GM12878 (cell line): ENCODE measurements at regions not wholly inside any gene's neighbourhood (a gene's known extent, or its start where the extent isn't known, plus 50 kb on each side); places are given as distances from the start of the nearest gene placed in this dataset.

Source experiments
- CEBPZ ChIP-seq: fragments of 150-350 bp; IDR thresholded peaks from 2 replicates; pipeline ENCODE4 v1.6.1; 2016; ENCODE audit warnings: low read depth, low read length
- EGR1 ChIP-seq, 2 experiments: IDR thresholded peaks; 1 replicate in 1 of 2; 2 replicates in 1 of 2; pipeline ENCODE4 v1.6.1; 2011 to 2012; ENCODE audit warnings: low read depth in 2 of 2, low read length in 2 of 2, borderline replicate concordance in 1 of 2, mild to moderate bottlenecking in 1 of 2, moderate library complexity in 1 of 2
- EP300 ChIP-seq, 2 experiments: fragments of 150-350 bp in 1 of 2; IDR thresholded peaks; 2 replicates each; pipeline ENCODE4 v1.6.1; 2011 to 2012; ENCODE audit warnings: low read depth in 2 of 2, low read length in 2 of 2, borderline replicate concordance in 1 of 2, improper control_type of control experiment in 1 of 2, inconsistent platforms in 1 of 2; ENCODE audit not compliant: control insufficient read depth in 1 of 2
- FOS ChIP-seq: IDR thresholded peaks from 3 replicates; pipeline ENCODE4 v1.6.1; 2011; ENCODE audit warnings: borderline replicate concordance; ENCODE audit not compliant: insufficient read length; ENCODE audit errors: extremely low read depth
- MXI1 ChIP-seq: fragments of 150-350 bp; IDR thresholded peaks from 2 replicates; pipeline ENCODE4 v1.6.1; 2011; ENCODE audit warnings: low read depth, mild to moderate bottlenecking, inconsistent platforms, low read length, improper control_type of control experiment
- POLR2A ChIP-seq: IDR thresholded peaks from 2 replicates; pipeline ENCODE4 v1.6.1; 2011; ENCODE audit warnings: low read depth, mild to moderate bottlenecking, low read length
- POLR2AphosphoS5 ChIP-seq: IDR thresholded peaks from 2 replicates; pipeline ENCODE4 v1.6.1; 2011; ENCODE audit warnings: mild to moderate bottlenecking, low read length, inconsistent platforms
- TF ChIP-seq, protein P1 (sequence below): fragments of 450-650 bp; IDR thresholded peaks from 2 replicates; pipeline ENCODE4 v1.6.1; 2016; ENCODE audit warnings: mild to moderate bottlenecking
- TF ChIP-seq, protein P2 (sequence below): IDR thresholded peaks from 2 replicates; pipeline ENCODE4 v1.6.1; 2012; ENCODE audit warnings: low read depth, low read length, improper control_type of control experiment
- TF ChIP-seq, protein P3 (sequence below), 3 experiments: IDR thresholded peaks in 2 of 3; conservative IDR thresholded peaks in 1 of 3; 2 replicates each; pipeline ENCODE4 v1.5.1; 2011; ENCODE audit warnings: low read depth in 3 of 3, low read length in 3 of 3, mild to moderate bottlenecking in 3 of 3, control low read depth in 2 of 3, moderate library complexity in 2 of 3, inconsistent platforms in 1 of 3, mixed read lengths in 1 of 3; ENCODE audit not compliant: control insufficient read depth in 2 of 3, insufficient read depth in 1 of 3; ENCODE audit errors: extremely low read depth in 1 of 3

GRCh38 chr7:17589671-17590070 is 291.2 kb downstream of the AHR start:
- TF ChIP-seq EP300 (IDR thresholded peaks at IDR 0.05; ENCODE audit: borderline replicate concordance in 1 of 2, control insufficient read depth in 1 of 2, low read depth in 2 of 2, low read length in 2 of 2) (no peak), EGR1 (IDR thresholded peaks at IDR 0.05; ENCODE audit: borderline replicate concordance in 1 of 2, low read depth in 2 of 2, low read length in 2 of 2) (no peak), MXI1 (no peak), POLR2AphosphoS5 (no peak), FOS (no peak), POLR2A (no peak), CEBPZ (no peak)
- TF ChIP-seq, protein P1, sequence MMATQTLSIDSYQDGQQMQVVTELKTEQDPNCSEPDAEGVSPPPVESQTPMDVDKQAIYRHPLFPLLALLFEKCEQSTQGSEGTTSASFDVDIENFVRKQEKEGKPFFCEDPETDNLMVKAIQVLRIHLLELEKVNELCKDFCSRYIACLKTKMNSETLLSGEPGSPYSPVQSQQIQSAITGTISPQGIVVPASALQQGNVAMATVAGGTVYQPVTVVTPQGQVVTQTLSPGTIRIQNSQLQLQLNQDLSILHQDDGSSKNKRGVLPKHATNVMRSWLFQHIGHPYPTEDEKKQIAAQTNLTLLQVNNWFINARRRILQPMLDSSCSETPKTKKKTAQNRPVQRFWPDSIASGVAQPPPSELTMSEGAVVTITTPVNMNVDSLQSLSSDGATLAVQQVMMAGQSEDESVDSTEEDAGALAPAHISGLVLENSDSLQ = no peak
- TF ChIP-seq, protein P2, sequence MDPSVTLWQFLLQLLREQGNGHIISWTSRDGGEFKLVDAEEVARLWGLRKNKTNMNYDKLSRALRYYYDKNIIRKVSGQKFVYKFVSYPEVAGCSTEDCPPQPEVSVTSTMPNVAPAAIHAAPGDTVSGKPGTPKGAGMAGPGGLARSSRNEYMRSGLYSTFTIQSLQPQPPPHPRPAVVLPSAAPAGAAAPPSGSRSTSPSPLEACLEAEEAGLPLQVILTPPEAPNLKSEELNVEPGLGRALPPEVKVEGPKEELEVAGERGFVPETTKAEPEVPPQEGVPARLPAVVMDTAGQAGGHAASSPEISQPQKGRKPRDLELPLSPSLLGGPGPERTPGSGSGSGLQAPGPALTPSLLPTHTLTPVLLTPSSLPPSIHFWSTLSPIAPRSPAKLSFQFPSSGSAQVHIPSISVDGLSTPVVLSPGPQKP = no peak
- TF ChIP-seq, protein P3, sequence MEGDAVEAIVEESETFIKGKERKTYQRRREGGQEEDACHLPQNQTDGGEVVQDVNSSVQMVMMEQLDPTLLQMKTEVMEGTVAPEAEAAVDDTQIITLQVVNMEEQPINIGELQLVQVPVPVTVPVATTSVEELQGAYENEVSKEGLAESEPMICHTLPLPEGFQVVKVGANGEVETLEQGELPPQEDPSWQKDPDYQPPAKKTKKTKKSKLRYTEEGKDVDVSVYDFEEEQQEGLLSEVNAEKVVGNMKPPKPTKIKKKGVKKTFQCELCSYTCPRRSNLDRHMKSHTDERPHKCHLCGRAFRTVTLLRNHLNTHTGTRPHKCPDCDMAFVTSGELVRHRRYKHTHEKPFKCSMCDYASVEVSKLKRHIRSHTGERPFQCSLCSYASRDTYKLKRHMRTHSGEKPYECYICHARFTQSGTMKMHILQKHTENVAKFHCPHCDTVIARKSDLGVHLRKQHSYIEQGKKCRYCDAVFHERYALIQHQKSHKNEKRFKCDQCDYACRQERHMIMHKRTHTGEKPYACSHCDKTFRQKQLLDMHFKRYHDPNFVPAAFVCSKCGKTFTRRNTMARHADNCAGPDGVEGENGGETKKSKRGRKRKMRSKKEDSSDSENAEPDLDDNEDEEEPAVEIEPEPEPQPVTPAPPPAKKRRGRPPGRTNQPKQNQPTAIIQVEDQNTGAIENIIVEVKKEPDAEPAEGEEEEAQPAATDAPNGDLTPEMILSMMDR (IDR thresholded peaks at IDR 0.05 in 2 of 3, conservative IDR thresholded peaks at IDR 0.05 in 1 of 3; ENCODE audit: control insufficient read depth in 2 of 3, extremely low read depth in 1 of 3, insufficient read depth in 1 of 3, low read depth in 3 of 3, low read length in 3 of 3) = no peak
